ENCODE measurements at regions not wholly inside any gene's neighbourhood (a gene's known extent, or its start where the extent isn't known, plus 50 kb on each side); places are given as distances from the start of the nearest gene placed in this dataset.

DNA sequence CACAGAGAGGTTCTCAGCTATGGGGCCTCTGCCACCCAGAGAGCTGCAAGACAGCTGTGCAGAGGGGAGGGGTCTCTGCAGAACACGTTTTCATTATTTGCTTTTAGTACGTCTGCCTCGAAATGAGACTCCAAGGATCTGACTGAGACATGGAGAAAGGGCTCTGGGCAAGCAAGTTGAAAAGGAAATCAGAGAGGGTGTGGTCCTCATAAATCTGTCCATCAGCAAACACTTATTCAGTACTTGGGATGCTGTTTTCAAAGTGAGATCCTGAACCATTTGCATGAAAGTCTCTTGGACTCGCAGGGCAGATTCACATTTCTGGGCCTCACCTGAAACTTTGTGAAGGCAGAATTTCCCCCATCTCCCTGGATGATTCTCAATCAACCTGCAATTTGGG is 197.4 kb upstream of the GALNT2 start:
- Histone ChIP-seq H3K27ac (no peak overlapping the region), H3K9me3 (ENCODE audit: severe bottlenecking) (no peaks in the 10 kb centered on the region), H3K27me3 (ENCODE audit: insufficient read depth, low read depth, severe bottlenecking) (no peaks in the 10 kb centered on the region), H3K36me3 (no peaks in the 10 kb centered on the region), H3K4me3 (ENCODE audit: low read depth, low read length) (no peak overlapping the region)
- DNase-seq, result no peak
- TF ChIP-seq CTCF (IDR thresholded peaks at IDR 0.05; ENCODE audit: low read depth, low read length), result no peak

DNA sequence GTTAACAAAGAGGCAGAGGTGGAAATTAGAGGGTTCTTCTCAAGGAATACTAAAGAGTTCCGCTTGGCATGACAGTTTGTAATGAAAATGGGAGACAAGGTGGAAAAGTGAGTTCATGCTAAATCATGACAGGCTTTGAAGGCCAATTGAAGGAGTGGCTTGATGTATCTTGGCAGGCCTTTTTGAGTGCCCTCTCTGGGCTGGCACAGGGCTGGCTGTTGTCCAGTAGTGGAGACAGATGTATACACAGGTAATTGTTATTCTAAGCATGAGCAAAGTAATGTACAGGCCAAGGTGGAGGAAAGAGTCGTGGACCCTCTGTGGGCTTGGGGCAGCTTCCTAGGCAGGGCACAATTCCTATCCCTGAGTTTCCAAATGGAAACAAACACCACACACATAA is 196.7 kb upstream of the GALNT2 start:
- no peak for TF ChIP-seq CTCF (IDR thresholded peaks at IDR 0.05; ENCODE audit: low read depth, low read length)
- Histone ChIP-seq H3K27me3 (ENCODE audit: insufficient read depth, low read depth, severe bottlenecking) (no peaks in the 10 kb centered on the region), H3K27ac (no peak overlapping the region), H3K9me3 (ENCODE audit: severe bottlenecking) (no peaks in the 10 kb centered on the region), H3K4me3 (ENCODE audit: low read depth, low read length) (no peak overlapping the region), H3K36me3 (no peaks in the 10 kb centered on the region)
- no peak for DNase-seq

GRCh38 chr1:229871078-229871676 is 195.9 kb upstream of the GALNT2 start:
- H3K27me3 ChIP-seq (ENCODE audit: insufficient read depth, low read depth, severe bottlenecking), result no peaks in the 10 kb centered on the region
- DNase-seq, result no peak
- TF ChIP-seq CTCF (IDR thresholded peaks at IDR 0.05; ENCODE audit: low read depth, low read length), result no peak
- H3K36me3 ChIP-seq, result no peaks in the 10 kb centered on the region
- no peak overlapping the region for H3K27ac ChIP-seq
- H3K4me3 ChIP-seq (ENCODE audit: low read depth, low read length), result no peak overlapping the region
- H3K9me3 ChIP-seq (ENCODE audit: severe bottlenecking), result no peaks in the 10 kb centered on the region

DNA sequence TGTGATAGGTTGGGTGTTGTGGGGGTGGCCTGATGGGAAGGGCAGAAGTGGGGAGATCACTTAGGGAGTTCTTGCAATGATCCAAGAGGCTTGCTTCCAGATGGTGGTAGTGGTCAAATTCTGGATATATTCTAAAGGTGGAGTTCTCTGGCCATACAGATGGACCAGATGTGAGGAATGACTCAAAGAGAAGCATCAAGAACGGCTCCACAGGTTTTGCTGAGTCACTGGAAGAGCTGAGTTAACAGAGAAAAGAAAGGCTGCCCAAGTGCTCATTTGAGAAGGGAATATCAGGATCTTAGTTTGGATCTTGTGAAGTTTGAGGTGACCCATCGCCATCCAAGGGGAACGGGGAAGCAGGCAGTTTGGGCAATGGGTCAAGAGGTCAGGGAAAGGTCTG is 192.9 kb upstream of the GALNT2 start:
- no peak for TF ChIP-seq CTCF (IDR thresholded peaks at IDR 0.05; ENCODE audit: low read depth, low read length)
- Histone ChIP-seq H3K9me3 (ENCODE audit: severe bottlenecking) (no peaks in the 10 kb centered on the region), H3K36me3 (no peaks in the 10 kb centered on the region), H3K4me3 (ENCODE audit: low read depth, low read length) (no peak overlapping the region), H3K27me3 (ENCODE audit: insufficient read depth, low read depth, severe bottlenecking) (no peaks in the 10 kb centered on the region), H3K27ac (no peak overlapping the region)
- DNase-seq, result no peak

- TF ChIP-seq CTCF (IDR thresholded peaks at IDR 0.05; ENCODE audit: low read depth, low read length), result no peak
- Histone ChIP-seq H3K4me3 (ENCODE audit: low read depth, low read length) (no peak overlapping the region), H3K27ac (no peak overlapping the region), H3K9me3 (ENCODE audit: severe bottlenecking) (no peaks in the 10 kb centered on the region), H3K27me3 (ENCODE audit: insufficient read depth, low read depth, severe bottlenecking) (no peaks in the 10 kb centered on the region), H3K36me3 (no peaks in the 10 kb centered on the region)
- no peak for DNase-seq
Observed at GRCh38 chr1:229874609-229875008, 192.4 kb upstream of the GALNT2 start.

- Histone ChIP-seq H3K27ac (no peak overlapping the region), H3K27me3 (ENCODE audit: insufficient read depth, low read depth, severe bottlenecking) (no peaks in the 10 kb centered on the region), H3K36me3 (no peaks in the 10 kb centered on the region), H3K9me3 (ENCODE audit: severe bottlenecking) (no peaks in the 10 kb centered on the region), H3K4me3 (ENCODE audit: low read depth, low read length) (no peak overlapping the region)
- no peak for DNase-seq
- no peak for TF ChIP-seq CTCF (IDR thresholded peaks at IDR 0.05; ENCODE audit: low read depth, low read length)
Observed at GRCh38 chr1:229875086-229875485, 192.0 kb upstream of the GALNT2 start.

Data from WERI-Rb-1 (cell line).